Gastroesophageal sphincter (tissue), 4 donors: ENCODE measurements at regions not wholly inside any gene's neighbourhood (a gene's known extent, or its start where the extent isn't known, plus 50 kb on each side); places are given as distances from the start of the nearest gene placed in this dataset.

ENCODE experiments used
- ATAC-seq: fragments of 150-250 bp; one replicate; pipeline ENCODE4 v1.9.1; 2016; ENCODE audit warnings: mild to moderate bottlenecking, moderate library complexity
- H3K27ac ChIP-seq, 4 donors: fragments of 200-600 bp; sonication (generic) in 3 of 4; 1 replicate in 3 of 4; 2 replicates in 1 of 4; pipeline ENCODE4 v1.5.1; 2016 to 2019
- H3K27me3 ChIP-seq: fragments of 200-600 bp; sonication (generic); one replicate; pipeline ENCODE4 v1.5.1; 2019
- H3K36me3 ChIP-seq, 2 donors: fragments of 200-600 bp; sonication (generic); one replicate each; pipeline ENCODE4 v1.5.1; 2019; ENCODE audit warnings: control low read depth in 1 of 2
- H3K4me1 ChIP-seq, 3 donors: fragments of 200-600 bp; sonication (generic); 1 replicate in 2 of 3; 2 replicates in 1 of 3; pipeline ENCODE4 v1.5.1; 2016 to 2019; ENCODE audit warnings: control low read depth in 2 of 3
- H3K4me3 ChIP-seq, 2 donors: fragments of 200-600 bp; sonication (generic); one replicate each; pipeline ENCODE4 v1.5.1; 2019; ENCODE audit warnings: mild to moderate bottlenecking in 1 of 2, moderate library complexity in 1 of 2
- H3K9me3 ChIP-seq, 3 donors: fragments of 200-600 bp; sonication (generic); one replicate each; pipeline ENCODE4 v1.5.1; 2017 to 2019; ENCODE audit warnings: control low read depth in 2 of 3
- EP300 ChIP-seq: sonication (generic); formaldehyde crosslinking; IDR thresholded peaks from one replicate; pipeline ENCODE4 v1.6.1; 2017; ENCODE audit warnings: antibody characterized with exemption, mild to moderate bottlenecking
- POLR2A ChIP-seq, 2 donors: fragments of 450-650 bp; IDR thresholded peaks; one replicate each; pipeline ENCODE4 v1.6.1; 2017; ENCODE audit warnings: antibody characterized with exemption in 2 of 2, mild to moderate bottlenecking in 2 of 2, moderate library complexity in 1 of 2
- POLR2AphosphoS5 ChIP-seq: sonication (generic); formaldehyde crosslinking; IDR thresholded peaks from one replicate; pipeline ENCODE4 v1.6.1; 2017; ENCODE audit warnings: antibody characterized with exemption
- WGBS, 2 donors: methylation state at CpG; one replicate each; pipeline ENCODE4 v1.1.5; 2018; ENCODE audit warnings: low coverage in 1 of 2; 5-methylcytosine and 5-hydroxymethylcytosine counted together
- TF ChIP-seq, protein P1 (sequence below), 4 experiments: fragments of 200-600 bp in 2 of 4; fragments of 450-650 bp in 2 of 4; sonication (generic) in 1 of 4; IDR thresholded peaks; one replicate each; pipeline ENCODE4 v1.5.1; 2017 to 2019; ENCODE audit warnings: antibody characterized with exemption in 4 of 4, mild to moderate bottlenecking in 2 of 4, moderate library complexity in 2 of 4

- no peaks in the 10 kb centered on the region for H3K9me3 ChIP-seq
- no peak for ATAC-seq
- WGBS, 2 donors: 53 to 54% methylated on average over 5 to 6 of the region's 6 CpGs
- no peaks in the 10 kb centered on the region for H3K27me3 ChIP-seq
- TF ChIP-seq POLR2A (IDR thresholded peaks at IDR 0.05) (no peak), EP300 (no peak), POLR2AphosphoS5 (no peak)
- TF ChIP-seq, protein P1, sequence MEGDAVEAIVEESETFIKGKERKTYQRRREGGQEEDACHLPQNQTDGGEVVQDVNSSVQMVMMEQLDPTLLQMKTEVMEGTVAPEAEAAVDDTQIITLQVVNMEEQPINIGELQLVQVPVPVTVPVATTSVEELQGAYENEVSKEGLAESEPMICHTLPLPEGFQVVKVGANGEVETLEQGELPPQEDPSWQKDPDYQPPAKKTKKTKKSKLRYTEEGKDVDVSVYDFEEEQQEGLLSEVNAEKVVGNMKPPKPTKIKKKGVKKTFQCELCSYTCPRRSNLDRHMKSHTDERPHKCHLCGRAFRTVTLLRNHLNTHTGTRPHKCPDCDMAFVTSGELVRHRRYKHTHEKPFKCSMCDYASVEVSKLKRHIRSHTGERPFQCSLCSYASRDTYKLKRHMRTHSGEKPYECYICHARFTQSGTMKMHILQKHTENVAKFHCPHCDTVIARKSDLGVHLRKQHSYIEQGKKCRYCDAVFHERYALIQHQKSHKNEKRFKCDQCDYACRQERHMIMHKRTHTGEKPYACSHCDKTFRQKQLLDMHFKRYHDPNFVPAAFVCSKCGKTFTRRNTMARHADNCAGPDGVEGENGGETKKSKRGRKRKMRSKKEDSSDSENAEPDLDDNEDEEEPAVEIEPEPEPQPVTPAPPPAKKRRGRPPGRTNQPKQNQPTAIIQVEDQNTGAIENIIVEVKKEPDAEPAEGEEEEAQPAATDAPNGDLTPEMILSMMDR (IDR thresholded peaks at IDR 0.05): no peak
- H3K4me3 ChIP-seq: no peak overlapping the region
- H3K27ac ChIP-seq: no peak overlapping the region
- H3K4me1 ChIP-seq: peaks cover 0 to 5% (median 0%) of the 10 kb centered on the region in 3 donors
- no peaks in the 10 kb centered on the region for H3K36me3 ChIP-seq
Measured at GRCh38 chr2:221715523-221716247, 143.6 kb upstream of the EPHA4 start.

DNA sequence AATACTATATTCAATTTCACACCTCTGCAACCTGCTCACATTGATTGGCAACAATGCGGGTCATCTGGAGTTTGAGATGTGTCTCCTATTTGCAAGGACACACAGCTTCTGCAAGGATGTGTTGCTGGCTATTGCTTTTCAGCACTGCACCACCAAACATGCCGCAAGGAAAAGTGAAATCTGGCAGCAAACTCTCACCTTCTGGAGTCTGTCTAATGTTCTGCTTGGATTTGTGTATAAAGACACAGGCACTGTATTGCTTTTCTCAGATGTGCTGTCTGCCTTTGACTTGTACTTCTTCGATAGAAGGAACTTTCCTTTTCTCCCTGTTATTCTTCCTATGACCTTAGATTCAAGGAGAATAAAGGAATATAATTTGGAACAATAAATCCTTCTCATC is 138.6 kb upstream of the EPHA4 start:
- no peaks in the 10 kb centered on the region for H3K9me3 ChIP-seq
- 37 to 38% methylated on average over 3 of the region's 3 CpGs for WGBS, 2 donors
- no peaks in the 10 kb centered on the region for H3K36me3 ChIP-seq
- no peak overlapping the region for H3K27ac ChIP-seq
- H3K27me3 ChIP-seq: no peaks in the 10 kb centered on the region
- no peak for ATAC-seq
- H3K4me1 ChIP-seq: peaks cover 0 to 8% (median 0%) of the 10 kb centered on the region in 3 donors
- TF ChIP-seq EP300: no peak
- TF ChIP-seq POLR2AphosphoS5: no peak
- TF ChIP-seq POLR2A (IDR thresholded peaks at IDR 0.05): no peak
- TF ChIP-seq, protein P1 (IDR thresholded peaks at IDR 0.05): no peak
- H3K4me3 ChIP-seq: no peak overlapping the region

GRCh38 chr2:221708902-221709301 is 136.8 kb upstream of the EPHA4 start:
- Histone ChIP-seq H3K4me3 (no peak overlapping the region), H3K27ac (no peak overlapping the region), H3K9me3 (no peaks in the 10 kb centered on the region), H3K36me3 (no peaks in the 10 kb centered on the region), H3K27me3 (no peaks in the 10 kb centered on the region), H3K4me1 (peaks cover 0 to 8% (median 0%) of the 10 kb centered on the region in 3 donors)
- no peak for ATAC-seq
- TF ChIP-seq EP300 (no peak), POLR2AphosphoS5 (no peak), POLR2A (IDR thresholded peaks at IDR 0.05) (no peak)
- TF ChIP-seq, protein P1 (IDR thresholded peaks at IDR 0.05): no peak
- WGBS, 2 donors: 78 to 83% methylated on average over 1 of the region's 1 CpG

DNA sequence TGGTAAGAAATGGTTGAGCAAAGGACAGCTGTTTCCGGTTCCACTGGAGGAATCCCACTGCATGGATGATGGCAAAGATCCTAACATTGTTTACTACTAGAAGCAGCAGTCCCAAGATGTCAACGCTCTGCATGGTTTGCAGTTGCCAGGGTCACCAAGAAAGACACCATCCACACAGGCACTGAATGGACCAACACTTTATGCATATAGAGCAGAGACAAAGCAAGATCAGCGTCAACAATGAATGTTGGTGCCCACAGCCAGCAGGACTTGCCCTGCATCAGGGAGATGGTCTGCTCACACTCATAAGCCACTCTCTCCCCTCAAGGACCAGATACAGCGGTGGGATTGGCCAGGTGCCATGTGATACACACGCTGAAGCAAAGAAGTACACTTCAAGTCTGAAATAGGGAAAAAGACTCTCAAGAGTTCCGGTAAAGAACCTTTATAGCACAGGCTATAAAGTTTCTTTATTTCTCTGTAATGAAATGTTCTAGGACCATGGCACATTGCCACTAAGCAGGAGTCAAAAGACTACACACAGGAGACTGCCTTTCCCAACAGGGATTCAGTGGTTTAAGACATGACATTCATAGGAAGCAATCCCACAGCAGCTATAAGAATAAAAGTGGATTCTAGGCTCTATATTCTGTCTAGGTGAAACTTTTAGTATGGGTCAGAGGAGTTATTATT is 133.2 kb upstream of the EPHA4 start:
- H3K9me3 ChIP-seq: no peaks in the 10 kb centered on the region
- no peak overlapping the region for H3K27ac ChIP-seq
- TF ChIP-seq POLR2AphosphoS5 (no peak), POLR2A (IDR thresholded peaks at IDR 0.05) (no peak), EP300 (no peak)
- TF ChIP-seq, protein P1 (IDR thresholded peaks at IDR 0.05): no peak
- H3K4me3 ChIP-seq: no peak overlapping the region
- no peaks in the 10 kb centered on the region for H3K36me3 ChIP-seq
- H3K27me3 ChIP-seq: no peaks in the 10 kb centered on the region
- WGBS, 2 donors: 61 to 71% methylated on average over 4 of the region's 6 CpGs
- H3K4me1 ChIP-seq: no peaks in the 10 kb centered on the region
- ATAC-seq: no peak

GRCh38 chr2:221704442-221704841 is 132.3 kb upstream of the EPHA4 start:
- TF ChIP-seq, protein P1 (IDR thresholded peaks at IDR 0.05): no peak
- TF ChIP-seq POLR2A (IDR thresholded peaks at IDR 0.05): no peak
- no peak for TF ChIP-seq EP300
- no peak for TF ChIP-seq POLR2AphosphoS5
- WGBS, 2 donors: 83 to 85% methylated on average over 3 to 8 of the region's 8 CpGs
- no peak overlapping the region for H3K27ac ChIP-seq

More at GRCh38 chr2:221704442-221704841, 132.3 kb upstream of the EPHA4 start:
- Histone ChIP-seq H3K4me3 (no peak overlapping the region), H3K9me3 (no peaks in the 10 kb centered on the region), H3K27me3 (no peaks in the 10 kb centered on the region), H3K4me1 (no peaks in the 10 kb centered on the region), H3K36me3 (no peaks in the 10 kb centered on the region)
- no peak for ATAC-seq
